ENCODE measurements at regions not wholly inside any gene's neighbourhood (a gene's known extent, or its start where the extent isn't known, plus 50 kb on each side); places are given as distances from the start of the nearest gene placed in this dataset.

GRCh38 chr1:67937651-67938050 lies 104.4 kb upstream of the GNG12 start:
- DNase-seq (ENCODE audit: low read depth) = no peak
- no peak overlapping the region for H3K4me3 ChIP-seq (ENCODE audit: low read depth, low read length)
- no peak for TF ChIP-seq CTCF (IDR thresholded peaks at IDR 0.05; ENCODE audit: insufficient read depth, low read length)

- H3K4me3 ChIP-seq (ENCODE audit: low read depth, low read length) = no peak overlapping the region
- TF ChIP-seq CTCF (IDR thresholded peaks at IDR 0.05; ENCODE audit: insufficient read depth, low read length) = no peak
- no peak for DNase-seq (ENCODE audit: low read depth)
Observed at GRCh38 chr1:67937010-67937409, 103.7 kb upstream of the GNG12 start.

GRCh38 chr1:67935560-67935959 lies 102.3 kb upstream of the GNG12 start:
- no peak overlapping the region for H3K4me3 ChIP-seq (ENCODE audit: low read depth, low read length)
- no peak for DNase-seq (ENCODE audit: low read depth)
- no peak for TF ChIP-seq CTCF (IDR thresholded peaks at IDR 0.05; ENCODE audit: insufficient read depth, low read length)

- DNase-seq (ENCODE audit: low read depth) = no peak
- no peak overlapping the region for H3K4me3 ChIP-seq (ENCODE audit: low read depth, low read length)
- TF ChIP-seq CTCF (IDR thresholded peaks at IDR 0.05; ENCODE audit: insufficient read depth, low read length) = no peak
Observed at GRCh38 chr1:67931198-67931597, 97.9 kb upstream of the GNG12 start.

- no peak for TF ChIP-seq CTCF (IDR thresholded peaks at IDR 0.05; ENCODE audit: insufficient read depth, low read length)
- DNase-seq (ENCODE audit: low read depth) = no peak
- H3K4me3 ChIP-seq (ENCODE audit: low read depth, low read length) = no peak overlapping the region
Observed at GRCh38 chr1:67923074-67923473, 89.8 kb upstream of the GNG12 start.

GRCh38 chr1:67921725-67922489 lies 88.6 kb upstream of the GNG12 start:
- TF ChIP-seq CTCF (IDR thresholded peaks at IDR 0.05; ENCODE audit: insufficient read depth, low read length) = no peak
- H3K4me3 ChIP-seq (ENCODE audit: low read depth, low read length) = no peak overlapping the region
- no peak for DNase-seq (ENCODE audit: low read depth)
